Fibroblast of lung (primary cell): ENCODE measurements at regions not wholly inside any gene's neighbourhood (a gene's known extent, or its start where the extent isn't known, plus 50 kb on each side); places are given as distances from the start of the nearest gene placed in this dataset.

ENCODE experiments used
- DNase-seq, 2 donors: peaks; one replicate each; pipeline versions ENCODE4 v3.0.0 to v3.0.0-alpha.2; 2010; ENCODE audit warnings: low read depth in 2 of 2
- H2AFZ ChIP-seq: 2 replicates; pipeline ENCODE4 v1.5.1; 2012; ENCODE audit warnings: low read length, control low read depth, inconsistent platforms
- H3K27ac ChIP-seq: 2 replicates; pipeline ENCODE4 v1.5.1; 2011; ENCODE audit warnings: low read length, control low read depth; ENCODE audit not compliant: insufficient read depth
- H3K27me3 ChIP-seq: 2 replicates; pipeline ENCODE4 v1.5.1; 2011; ENCODE audit warnings: mild to moderate bottlenecking, low read length; ENCODE audit not compliant: control insufficient read depth, insufficient read depth
- H3K36me3 ChIP-seq: 2 replicates; pipeline ENCODE4 v1.5.1; 2011; ENCODE audit warnings: low read length; ENCODE audit not compliant: control insufficient read depth, insufficient read depth
- H3K4me1 ChIP-seq: 2 replicates; pipeline ENCODE4 v1.5.1; 2011; ENCODE audit warnings: low read length; ENCODE audit not compliant: control insufficient read depth, insufficient read depth; ENCODE audit errors: extremely low read depth
- H3K4me2 ChIP-seq: 2 replicates; pipeline ENCODE4 v1.5.1; 2011; ENCODE audit warnings: low read length, control low read depth; ENCODE audit not compliant: insufficient read depth; ENCODE audit errors: extremely low read depth
- H3K4me3 ChIP-seq, 4 experiments: fragments of 200-600 bp in 1 of 4; sonication (generic) in 1 of 4; replicated peaks in 1 of 4; 2 replicates each; pipeline ENCODE4 v1.5.1; 2011 to 2016; ENCODE audit warnings: low read length in 4 of 4, low read depth in 3 of 4, mild to moderate bottlenecking in 3 of 4, control low read depth in 2 of 4, inconsistent platforms in 1 of 4, mixed read lengths in 1 of 4; ENCODE audit not compliant: insufficient read depth in 1 of 4; ENCODE audit errors: control extremely low read depth in 1 of 4
- H3K79me2 ChIP-seq: 2 replicates; pipeline ENCODE4 v1.5.1; 2012; ENCODE audit warnings: mild to moderate bottlenecking, low read length, inconsistent platforms; ENCODE audit not compliant: control insufficient read depth, insufficient read depth
- H3K9ac ChIP-seq: 2 replicates; pipeline ENCODE4 v1.5.1; 2011; ENCODE audit warnings: mild to moderate bottlenecking, low read length, control low read depth; ENCODE audit not compliant: insufficient read depth
- H3K9me3 ChIP-seq: 2 replicates; pipeline ENCODE4 v1.5.1; 2012; ENCODE audit warnings: low read depth, low read length; ENCODE audit not compliant: control insufficient read depth, insufficient read depth
- H4K20me1 ChIP-seq: 2 replicates; pipeline ENCODE4 v1.5.1; 2011; ENCODE audit warnings: low read length; ENCODE audit not compliant: control insufficient read depth, insufficient read depth; ENCODE audit errors: extremely low read depth
- CTCF ChIP-seq, 2 donors: IDR thresholded peaks in 1 of 2; conservative IDR thresholded peaks in 1 of 2; 1 replicate in 1 of 2; 2 replicates in 1 of 2; pipeline ENCODE4 v1.5.1; 2011 to 2012; ENCODE audit warnings: low read length in 2 of 2, control low read depth in 1 of 2, inconsistent platforms in 1 of 2, low read depth in 1 of 2, mild to moderate bottlenecking in 1 of 2
- EZH2 ChIP-seq: IDR thresholded peaks from 2 replicates; pipeline ENCODE4 v1.5.1; 2012; ENCODE audit warnings: low read length, control low read depth, mild to moderate bottlenecking; ENCODE audit errors: missing control alignments

DNA sequence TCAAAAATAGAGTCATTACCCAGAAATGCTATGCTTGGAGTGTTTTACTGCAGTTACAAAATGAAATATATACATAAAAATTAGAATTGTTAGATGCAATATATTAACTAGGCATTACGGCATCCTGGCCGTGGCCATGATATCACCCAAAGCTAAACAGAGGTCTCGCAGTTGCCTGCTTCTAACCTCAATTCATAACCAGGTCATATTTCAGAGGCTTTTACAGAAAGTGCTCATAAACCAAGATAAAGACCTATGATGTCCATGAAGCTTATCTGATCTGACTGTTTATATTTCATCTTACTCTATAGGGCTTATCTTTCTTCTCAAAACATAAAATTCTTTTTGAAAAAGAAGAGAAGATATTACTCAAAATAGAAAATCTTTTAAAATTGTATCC lies 664.5 kb upstream of the SALL1 start:
- no peak for TF ChIP-seq EZH2
- TF ChIP-seq CTCF (conservative IDR thresholded peaks at IDR 0.05 in 1 of 2, IDR thresholded peaks at IDR 0.05 in 1 of 2; ENCODE audit: low read depth in 1 of 2, low read length in 2 of 2), result no peak
- H2AFZ ChIP-seq, result no peak overlapping the region

DNA sequence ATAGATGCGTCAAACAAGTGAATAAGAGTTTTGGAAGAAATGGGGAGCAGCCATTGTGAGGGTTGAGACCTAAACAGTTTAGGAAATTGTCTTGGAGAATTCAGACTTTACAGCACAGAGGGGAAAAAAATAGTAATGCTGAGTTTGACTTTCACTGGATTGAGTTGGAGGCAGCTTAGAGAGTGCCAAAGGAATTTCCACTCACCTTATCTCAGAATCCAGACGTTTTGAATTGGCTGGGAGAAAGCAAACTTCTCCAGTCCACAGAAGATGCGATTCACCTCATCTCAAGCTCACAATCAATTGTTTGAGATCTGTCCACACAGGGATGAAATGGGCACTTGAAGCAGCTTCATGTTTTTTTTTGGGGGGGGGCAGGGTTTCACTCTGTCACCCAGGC lies 663.5 kb upstream of the SALL1 start:
- H3K9ac ChIP-seq, result no peak overlapping the region
- H3K4me3 ChIP-seq, result no peak overlapping the region
- no peak overlapping the region for H2AFZ ChIP-seq
- no peaks in the 10 kb centered on the region for H4K20me1 ChIP-seq
- H3K4me1 ChIP-seq, result peaks cover 3% of the 10 kb centered on the region
- TF ChIP-seq EZH2 (no peak), CTCF (conservative IDR thresholded peaks at IDR 0.05 in 1 of 2, IDR thresholded peaks at IDR 0.05 in 1 of 2; ENCODE audit: low read depth in 1 of 2, low read length in 2 of 2) (no peak)
- no peaks in the 10 kb centered on the region for H3K9me3 ChIP-seq
- no peaks in the 10 kb centered on the region for H3K79me2 ChIP-seq
- no peak for DNase-seq
- H3K4me2 ChIP-seq, result no peak overlapping the region
- H3K36me3 ChIP-seq, result no peaks in the 10 kb centered on the region
- no peaks in the 10 kb centered on the region for H3K27me3 ChIP-seq
- H3K27ac ChIP-seq, result no peak overlapping the region

More for the DNA sequence above, 664.5 kb upstream of the SALL1 start:
- Histone ChIP-seq H3K9ac (no peak overlapping the region), H3K79me2 (no peaks in the 10 kb centered on the region), H3K27me3 (no peaks in the 10 kb centered on the region), H3K4me1 (peaks cover 3% of the 10 kb centered on the region), H3K4me2 (no peak overlapping the region), H3K36me3 (no peaks in the 10 kb centered on the region), H3K27ac (no peak overlapping the region), H4K20me1 (no peaks in the 10 kb centered on the region), H3K4me3 (no peak overlapping the region), H3K9me3 (no peaks in the 10 kb centered on the region)
- peak in 1 of 2 donors; percentile 34 for DNase-seq

DNA sequence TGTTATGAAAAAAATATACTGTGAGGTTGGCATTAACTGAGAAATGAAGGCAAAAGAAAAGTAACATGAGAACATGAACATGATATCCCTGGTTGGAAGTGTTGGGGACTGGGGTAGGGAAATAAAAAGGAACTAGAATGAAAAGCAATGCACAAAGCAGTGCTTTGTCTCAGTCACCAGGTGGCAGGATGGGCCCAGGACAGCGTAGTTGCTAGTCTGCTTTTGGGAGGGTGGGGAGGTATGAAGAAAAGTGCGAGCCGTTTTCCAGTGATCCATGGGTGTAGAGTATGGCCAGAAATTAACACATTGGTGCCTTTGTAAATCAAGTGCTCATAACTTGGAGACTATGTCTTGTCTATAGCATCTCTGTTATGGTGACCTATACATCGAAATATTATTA lies 662.5 kb upstream of the SALL1 start:
- Histone ChIP-seq H3K36me3 (no peaks in the 10 kb centered on the region), H3K27ac (no peak overlapping the region), H3K4me3 (no peak overlapping the region), H2AFZ (no peak overlapping the region), H4K20me1 (no peaks in the 10 kb centered on the region), H3K4me2 (no peak overlapping the region), H3K9ac (no peak overlapping the region), H3K27me3 (no peaks in the 10 kb centered on the region), H3K79me2 (no peaks in the 10 kb centered on the region), H3K9me3 (no peaks in the 10 kb centered on the region), H3K4me1 (peaks cover 2% of the 10 kb centered on the region)
- DNase-seq, result no peak
- peak in 1 of 2 donors; percentile 16 for TF ChIP-seq CTCF (conservative IDR thresholded peaks at IDR 0.05 in 1 of 2, IDR thresholded peaks at IDR 0.05 in 1 of 2; ENCODE audit: low read depth in 1 of 2, low read length in 2 of 2)
- no peak for TF ChIP-seq EZH2
